Activated CD4-positive, alpha-beta T cell treated with anti-CD3 and anti-CD28 coated beads, Interleukin-2, amount 10 ng/mL, durations not matched to agents 7 days and 5 days (primary cell): ENCODE measurements at regions not wholly inside any gene's neighbourhood (a gene's known extent, or its start where the extent isn't known, plus 50 kb on each side); places are given as distances from the start of the nearest gene placed in this dataset.

ENCODE experiments used
- CTCF ChIA-PET: fragments of 350-600 bp; sonication (Branson Sonifier 250); formaldehyde crosslinking; loops from one replicate; lab custom pipeline; 2021; ENCODE audit warnings: antibody characterized with exemption; lab: Charles Lee
- POLR2A ChIA-PET: fragments of 350-600 bp; sonication (Branson Sonifier 250); formaldehyde crosslinking; loops from one replicate; lab custom pipeline; 2021; ENCODE audit warnings: antibody characterized with exemption; lab: Charles Lee
- DNase-seq: peaks from one replicate; pipeline ENCODE4 v3.0.0-alpha.2; 2020
- H3K27ac Mint-ChIP-seq: one replicate; pipeline ENCODE4 v1.8.0; 2021; ENCODE audit warnings: mild to moderate bottlenecking, moderate library complexity, mixed read lengths
- H3K27me3 Mint-ChIP-seq: one replicate; pipeline ENCODE4 v1.8.0; 2021; ENCODE audit warnings: mixed read lengths
- H3K36me3 Mint-ChIP-seq: one replicate; pipeline ENCODE4 v1.8.0; 2021; ENCODE audit warnings: low read depth, mixed read lengths
- H3K4me1 Mint-ChIP-seq: one replicate; pipeline ENCODE4 v1.8.0; 2021; ENCODE audit warnings: mixed read lengths
- H3K4me3 Mint-ChIP-seq: one replicate; pipeline ENCODE4 v1.8.0; 2021; ENCODE audit warnings: mild to moderate bottlenecking, moderate library complexity, mixed read lengths
- H3K9me3 Mint-ChIP-seq: one replicate; pipeline ENCODE4 v1.8.0; 2021; ENCODE audit warnings: mixed read lengths

DNA sequence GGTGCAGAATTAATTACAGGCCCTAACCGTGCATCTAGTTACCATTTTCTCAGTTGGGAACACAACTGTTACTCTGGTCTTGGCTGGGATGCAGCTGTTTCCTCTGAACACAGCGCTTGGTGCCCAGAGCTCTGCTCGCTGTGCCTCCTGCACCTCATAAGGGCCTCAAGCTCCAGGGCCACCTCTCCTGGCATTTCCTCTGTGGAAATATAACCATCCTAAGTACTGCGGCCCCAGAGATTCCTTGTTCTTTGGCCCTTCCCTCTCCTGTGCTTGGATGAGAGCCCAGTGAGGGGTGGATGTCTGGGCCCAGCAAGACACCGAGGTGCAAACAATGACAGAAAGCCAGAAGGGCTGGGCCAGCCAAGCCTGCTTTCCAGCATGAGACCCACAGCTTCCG, 169.9 kb upstream of the CST7 start:
- POLR2A ChIA-PET = no interaction called here
- Mint-ChIP-seq H3K9me3 (peaks cover 10% of the 10 kb centered on the region), H3K4me3 (no peak overlapping the region), H3K36me3 (no peaks in the 10 kb centered on the region), H3K27me3 (peaks cover 23% of the 10 kb centered on the region), H3K4me1 (peaks cover 12% of the 10 kb centered on the region), H3K27ac (no peak overlapping the region)
- CTCF ChIA-PET = no interaction called here
- DNase-seq = no peak

DNA sequence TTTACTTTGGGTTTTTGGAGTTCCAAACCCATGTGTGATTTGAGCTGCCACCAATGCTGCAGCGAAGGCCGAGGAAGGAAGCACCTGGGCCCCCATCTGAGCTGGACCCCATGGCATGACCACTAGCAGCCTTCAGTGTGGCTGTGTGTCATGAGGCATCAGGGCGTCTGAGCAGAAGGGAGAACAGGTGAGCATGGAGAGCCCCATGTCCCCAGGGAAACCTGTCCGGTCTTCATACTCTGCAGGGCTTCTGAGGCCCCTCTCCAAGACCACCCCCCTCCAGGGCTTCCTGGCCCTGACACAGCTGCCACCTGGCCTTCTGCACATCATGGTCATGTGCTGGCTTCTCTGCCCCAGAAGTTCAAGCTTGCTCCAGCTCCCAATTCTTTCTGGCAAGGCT, 169.1 kb upstream of the CST7 start:
- H3K4me3 Mint-ChIP-seq = no peak overlapping the region
- DNase-seq = no peak
- CTCF ChIA-PET = no interaction called here
- H3K4me1 Mint-ChIP-seq = peaks cover 20% of the 10 kb centered on the region
- POLR2A ChIA-PET = no interaction called here
- H3K36me3 Mint-ChIP-seq = no peaks in the 10 kb centered on the region
- no peak overlapping the region for H3K27ac Mint-ChIP-seq
- peaks cover 7% of the 10 kb centered on the region for H3K9me3 Mint-ChIP-seq
- H3K27me3 Mint-ChIP-seq = peaks cover 18% of the 10 kb centered on the region

DNA sequence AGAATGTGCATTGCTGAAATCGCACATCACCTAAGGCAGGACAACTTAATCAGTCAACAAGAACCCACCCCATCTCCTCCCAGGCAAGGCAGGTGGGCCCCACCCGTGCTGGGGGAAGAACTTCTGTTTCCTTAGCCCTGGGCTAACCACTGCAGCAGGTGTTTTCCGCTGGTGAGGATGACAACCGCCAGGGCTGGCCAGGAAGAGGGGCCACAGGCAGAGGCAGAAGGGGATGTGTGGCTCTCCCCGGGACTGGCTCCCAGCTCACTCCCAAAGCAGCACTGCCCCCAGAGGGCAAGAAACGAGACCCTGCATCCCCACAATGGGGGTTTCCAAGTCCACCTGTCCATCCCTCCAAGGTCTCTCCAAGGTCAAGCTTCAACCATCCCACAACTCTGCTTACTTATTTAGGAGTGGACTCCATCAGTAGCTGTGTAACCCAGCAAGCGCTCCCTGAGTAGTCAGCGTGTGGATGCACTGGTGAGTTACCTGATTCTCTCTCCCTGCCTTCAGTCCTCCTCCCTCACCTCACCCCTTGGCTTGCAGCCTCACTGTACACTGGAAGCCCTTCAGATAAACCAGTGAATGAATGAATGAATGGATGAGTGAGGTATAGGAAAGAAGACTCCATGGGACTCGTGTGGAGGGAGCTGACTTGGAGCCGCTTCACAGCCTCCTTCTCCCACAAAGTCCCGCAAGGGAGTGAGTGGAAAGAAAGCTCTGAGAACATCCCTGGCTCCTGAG, 168.2 kb upstream of the CST7 start:
- CTCF ChIA-PET = interaction anchor here (0.8 to 1.0 kb wide), 3 partner anchors 10 to 69 kb away, joined by 3 to 4 read pairs (median 3); no protein-coding TSS in a partner anchor

DNA sequence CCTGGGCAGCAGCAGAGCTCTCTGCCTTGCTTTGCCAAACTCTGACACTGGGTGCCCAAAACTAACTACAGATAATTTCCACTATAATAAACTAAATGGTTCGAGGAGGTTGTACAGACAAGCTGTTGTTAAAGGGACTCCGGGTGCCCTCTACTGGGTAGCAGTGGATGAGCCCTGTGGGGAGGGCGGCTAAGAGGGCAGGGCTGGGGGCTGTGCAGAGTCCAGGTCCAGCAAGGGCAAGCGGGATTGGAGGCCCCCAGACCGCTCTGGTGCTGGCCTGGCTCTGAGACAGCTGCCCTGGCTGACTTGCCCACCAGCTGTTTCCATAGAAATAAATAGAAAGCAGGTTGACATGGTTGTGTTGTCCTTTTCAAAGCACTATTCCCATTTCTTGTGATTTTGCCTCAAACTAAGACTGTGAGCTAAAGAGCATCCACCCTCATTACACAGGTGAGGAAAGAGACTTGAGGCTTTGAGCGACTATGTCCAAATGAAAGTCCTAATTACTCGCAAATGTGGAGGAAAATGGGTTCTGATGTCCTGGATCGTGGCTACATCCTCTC, 167.6 kb upstream of the CST7 start:
- DNase-seq = peak; percentile 41
- Mint-ChIP-seq H3K9me3 (no peaks in the 10 kb centered on the region), H3K36me3 (no peaks in the 10 kb centered on the region), H3K4me1 (peaks cover 24% of the 10 kb centered on the region), H3K4me3 (no peak overlapping the region), H3K27ac (no peak overlapping the region), H3K27me3 (peaks cover 14% of the 10 kb centered on the region)
- ChIA-PET CTCF (interaction anchor here (0.8 to 1.0 kb wide), 3 partner anchors 9 to 68 kb away, joined by 3 to 4 read pairs (median 3); no protein-coding TSS in a partner anchor), POLR2A (no interaction called here)

More for the DNA sequence above, 168.2 kb upstream of the CST7 start:
- H3K27ac Mint-ChIP-seq = no peak overlapping the region
- no peak overlapping the region for H3K4me3 Mint-ChIP-seq
- POLR2A ChIA-PET = no interaction called here
- H3K4me1 Mint-ChIP-seq = peaks cover 24% of the 10 kb centered on the region
- H3K36me3 Mint-ChIP-seq = no peaks in the 10 kb centered on the region
- no peak for DNase-seq
- peaks cover 17% of the 10 kb centered on the region for H3K27me3 Mint-ChIP-seq
- no peaks in the 10 kb centered on the region for H3K9me3 Mint-ChIP-seq

DNA sequence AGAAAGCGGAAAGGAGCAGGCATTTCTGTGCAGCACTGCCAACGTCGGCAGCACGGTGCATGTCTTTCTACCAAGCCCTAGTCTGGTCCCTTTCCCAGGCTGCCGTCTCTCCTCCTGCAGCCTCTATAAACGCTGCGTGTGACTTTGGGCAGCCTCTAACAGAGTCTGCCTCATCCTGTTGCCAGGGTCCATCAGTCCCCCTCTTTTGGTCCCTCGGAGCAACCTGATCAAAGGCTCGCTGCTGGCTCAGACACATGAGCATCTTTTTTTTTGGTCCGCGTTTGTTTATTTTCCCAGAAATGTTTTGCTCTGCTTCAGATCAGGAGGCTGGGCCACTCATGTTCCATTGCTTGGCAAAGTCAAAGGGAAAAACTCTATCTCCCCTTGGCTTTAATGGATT, 166.8 kb upstream of the CST7 start:
- peaks cover 10% of the 10 kb centered on the region for H3K27me3 Mint-ChIP-seq
- H3K36me3 Mint-ChIP-seq = no peaks in the 10 kb centered on the region
- H3K27ac Mint-ChIP-seq = no peak overlapping the region
- no peaks in the 10 kb centered on the region for H3K9me3 Mint-ChIP-seq
- peaks cover 24% of the 10 kb centered on the region for H3K4me1 Mint-ChIP-seq
- ChIA-PET POLR2A (no interaction called here), CTCF (interaction anchor here (1.7 kb wide), 1 partner anchor 15 kb away, joined by 6 read pairs; no protein-coding TSS in a partner anchor)
- DNase-seq = no peak
- no peak overlapping the region for H3K4me3 Mint-ChIP-seq

DNA sequence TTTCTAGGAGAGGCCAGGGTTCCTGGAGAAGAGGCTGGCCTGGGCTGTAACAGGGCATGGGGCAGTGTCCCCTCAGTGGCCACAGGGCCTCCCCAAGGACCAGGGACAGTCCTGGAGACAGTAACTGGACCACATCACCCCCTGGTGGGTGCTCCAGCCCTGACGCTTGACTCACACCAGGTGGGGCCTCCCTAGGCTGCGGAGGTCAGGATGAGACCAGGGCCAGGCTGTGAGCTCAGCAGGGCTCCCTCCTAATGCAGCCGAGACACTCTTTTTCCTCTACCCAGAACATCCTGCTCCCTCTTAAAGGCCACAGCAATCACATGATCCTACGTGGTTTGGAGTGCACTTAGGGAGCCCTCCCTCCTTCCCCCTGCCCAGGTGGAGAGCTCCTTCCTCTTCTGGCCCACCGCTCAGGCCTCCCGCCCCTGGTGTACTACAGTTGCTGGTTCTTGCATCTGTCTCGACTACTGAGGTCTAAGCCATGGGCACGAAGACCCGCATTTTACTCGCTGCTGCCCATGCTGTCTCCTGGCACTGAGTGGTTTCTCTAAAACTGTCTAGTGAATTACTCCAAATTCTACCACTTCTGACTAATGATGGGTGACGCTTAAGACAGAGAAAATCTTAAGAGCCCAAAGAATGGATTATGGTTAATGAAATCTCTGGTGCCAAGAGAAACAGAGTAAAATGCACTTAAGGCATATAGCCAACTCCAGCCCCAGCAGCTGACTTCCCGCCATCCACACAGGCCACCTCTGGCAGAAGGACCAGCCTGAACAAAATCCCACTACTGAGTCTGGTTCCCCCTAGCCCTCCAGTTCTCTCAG, 166.1 kb upstream of the CST7 start:
- CTCF ChIA-PET = interaction anchor here (1.7 kb wide), 1 partner anchor 15 kb away, joined by 6 read pairs; no protein-coding TSS in a partner anchor
- DNase-seq = no peak
- Mint-ChIP-seq H3K27ac (no peak overlapping the region), H3K9me3 (no peaks in the 10 kb centered on the region), H3K4me3 (no peak overlapping the region), H3K27me3 (peaks cover 3% of the 10 kb centered on the region), H3K36me3 (no peaks in the 10 kb centered on the region), H3K4me1 (peaks cover 24% of the 10 kb centered on the region)
- POLR2A ChIA-PET = no interaction called here

DNA sequence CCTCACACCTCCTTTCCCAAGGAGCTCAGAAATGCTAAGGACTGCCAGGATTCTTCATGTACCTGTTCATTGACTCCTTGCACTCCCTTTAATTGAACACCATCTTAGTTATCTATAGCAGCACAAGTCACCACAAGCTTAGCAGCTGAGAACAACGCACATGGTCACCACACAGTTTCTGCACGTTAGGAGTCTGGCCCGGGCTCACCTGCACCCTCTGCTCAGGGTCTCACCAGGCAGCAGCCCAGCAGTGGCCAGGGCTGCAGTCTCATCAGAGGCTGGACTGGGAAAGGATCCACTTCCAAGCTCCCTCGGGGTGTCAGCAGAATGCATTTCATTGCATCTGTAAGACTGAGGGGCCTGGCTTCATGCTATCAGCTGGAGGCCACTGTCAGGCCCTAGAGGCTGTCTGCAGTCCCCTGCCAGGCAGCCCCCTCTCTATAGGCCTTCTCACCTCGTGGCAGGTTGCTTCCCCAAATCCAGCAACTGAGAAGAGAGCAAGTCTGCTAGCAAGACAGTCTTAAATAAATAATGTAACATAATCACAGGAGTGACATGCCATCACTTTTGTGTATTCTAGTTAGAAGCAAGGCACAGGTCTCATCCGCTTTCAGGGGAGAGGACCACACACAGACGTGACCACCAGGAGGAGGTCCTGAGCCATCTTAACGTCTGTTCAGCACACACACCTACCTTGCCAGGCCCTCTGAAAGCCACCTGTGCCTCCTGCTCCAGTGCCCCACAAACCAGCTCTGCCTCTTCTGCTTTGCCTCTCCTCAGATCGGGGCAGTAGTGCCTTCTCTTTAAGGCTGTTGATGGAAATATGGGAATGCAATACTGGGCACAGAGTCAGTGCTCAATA, 165.2 kb upstream of the CST7 start:
- Mint-ChIP-seq H3K27me3 (peaks cover 3% of the 10 kb centered on the region), H3K27ac (peak overlapping the region; percentile 27), H3K4me3 (no peak overlapping the region), H3K4me1 (peaks cover 24% of the 10 kb centered on the region), H3K36me3 (no peaks in the 10 kb centered on the region), H3K9me3 (no peaks in the 10 kb centered on the region)
- CTCF ChIA-PET = interaction anchor here (1.0 to 1.7 kb wide), 2 partner anchors 14 to 138 kb away, joined by 3 to 6 read pairs; no protein-coding TSS in a partner anchor
- no peak for DNase-seq
- POLR2A ChIA-PET = no interaction called here

DNA sequence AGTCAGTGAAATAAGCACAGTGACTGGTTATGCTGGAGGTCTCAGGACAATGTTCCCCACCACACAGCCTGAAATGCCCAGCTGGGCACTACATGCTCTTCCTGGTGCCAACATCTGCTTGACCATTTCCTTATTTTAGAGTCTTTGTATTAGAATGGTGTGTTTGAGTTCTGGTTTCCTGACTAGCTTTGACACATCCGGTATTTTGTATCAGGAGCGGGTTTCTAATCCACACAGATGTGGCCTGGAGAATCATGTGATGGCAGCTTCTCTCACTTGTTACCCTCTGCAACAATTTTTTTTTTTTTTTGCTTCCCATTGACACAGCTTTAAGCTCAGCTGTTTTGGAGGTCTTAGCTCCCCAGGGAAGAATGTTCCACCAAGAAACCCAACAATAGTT, 164.5 kb upstream of the CST7 start:
- H3K36me3 Mint-ChIP-seq = no peaks in the 10 kb centered on the region
- H3K27ac Mint-ChIP-seq = peak overlapping the region; percentile 52
- H3K27me3 Mint-ChIP-seq = peaks cover 3% of the 10 kb centered on the region
- peaks cover 24% of the 10 kb centered on the region for H3K4me1 Mint-ChIP-seq
- no peak overlapping the region for H3K4me3 Mint-ChIP-seq
- H3K9me3 Mint-ChIP-seq = no peaks in the 10 kb centered on the region
- CTCF ChIA-PET = interaction anchor here (1.0 kb wide), 1 partner anchor 138 kb away, joined by 3 read pairs; no protein-coding TSS in a partner anchor
- POLR2A ChIA-PET = no interaction called here
- DNase-seq = no peak

DNA sequence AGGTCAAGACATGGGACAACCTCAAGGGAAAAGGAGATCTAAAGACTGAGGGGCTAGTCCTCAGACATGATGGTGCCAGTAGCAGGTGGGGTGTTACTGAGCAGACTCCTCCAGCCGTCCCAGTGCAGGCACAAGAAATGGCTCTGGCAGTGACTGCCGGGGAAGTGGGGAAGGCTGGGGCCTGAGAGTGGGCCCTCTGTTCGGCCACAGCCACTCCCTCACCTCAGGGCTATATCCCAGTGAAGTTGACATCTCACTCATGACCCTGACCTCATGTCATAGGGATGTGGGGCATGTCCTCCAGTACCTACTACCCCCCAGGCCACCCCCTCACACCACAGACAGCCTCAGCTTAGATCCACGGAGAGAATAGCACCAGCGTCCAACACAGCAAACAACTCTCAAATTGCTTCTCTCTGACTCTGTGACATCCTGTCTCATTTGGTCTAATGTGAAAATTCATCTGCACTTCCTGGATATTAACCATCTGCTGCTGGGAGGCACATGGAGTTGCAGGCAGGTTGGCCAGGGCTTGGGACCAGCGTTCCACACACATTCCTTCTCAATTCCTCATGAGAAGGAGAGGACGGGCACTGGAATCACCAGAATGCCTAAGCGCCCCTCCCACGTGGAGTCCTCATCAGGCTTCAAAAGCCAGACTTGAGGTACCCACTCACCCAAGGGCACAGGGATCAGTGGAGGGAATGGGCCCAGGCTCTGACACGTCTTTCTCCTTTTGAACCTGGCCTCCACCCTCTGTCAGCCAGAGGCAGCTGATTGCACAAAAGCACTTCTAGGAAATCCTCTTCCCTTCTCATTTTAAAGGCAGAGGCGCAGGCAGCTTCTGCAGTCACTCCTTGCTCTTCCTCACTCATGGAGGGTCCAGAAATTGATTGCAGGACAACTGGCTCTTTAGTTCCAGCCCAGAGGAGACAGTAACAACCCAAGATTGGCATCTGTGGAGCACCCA, 163.6 kb upstream of the CST7 start:
- Mint-ChIP-seq H3K4me1 (peaks cover 22% of the 10 kb centered on the region), H3K4me3 (no peak overlapping the region)
- CTCF ChIA-PET = interaction anchor here (1.0 kb wide), 1 partner anchor 137 kb away, joined by 3 read pairs; no protein-coding TSS in a partner anchor

DNA sequence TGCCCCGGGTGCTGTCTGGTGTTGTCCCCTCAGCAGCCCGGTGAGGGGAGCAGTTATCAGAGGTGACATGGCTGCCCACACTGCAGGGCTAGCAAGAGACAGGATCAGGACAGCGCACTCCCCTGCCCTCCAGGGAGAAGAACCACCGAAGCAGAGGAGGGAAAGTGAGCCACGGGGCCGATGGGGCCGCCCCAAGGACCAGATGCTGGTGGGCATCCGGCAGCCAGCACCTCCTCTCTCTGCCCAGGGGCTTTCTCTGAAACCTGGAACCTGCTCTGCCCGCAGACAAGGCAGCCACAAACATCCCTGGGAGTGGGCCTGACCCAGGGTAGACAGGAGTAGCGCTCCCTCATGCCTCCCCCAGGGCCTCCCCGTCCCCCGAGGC, 163.0 kb upstream of the CST7 start:
- Mint-ChIP-seq H3K27me3 (peaks cover 3% of the 10 kb centered on the region), H3K9me3 (no peaks in the 10 kb centered on the region), H3K4me3 (no peak overlapping the region), H3K27ac (no peak overlapping the region), H3K4me1 (peaks cover 21% of the 10 kb centered on the region), H3K36me3 (no peaks in the 10 kb centered on the region)
- DNase-seq = no peak
- ChIA-PET CTCF (no interaction called here), POLR2A (no interaction called here)

More for the DNA sequence above, 163.6 kb upstream of the CST7 start:
- H3K36me3 Mint-ChIP-seq = no peaks in the 10 kb centered on the region
- no peak for DNase-seq
- POLR2A ChIA-PET = no interaction called here
- H3K27me3 Mint-ChIP-seq = peaks cover 3% of the 10 kb centered on the region
- H3K9me3 Mint-ChIP-seq = no peaks in the 10 kb centered on the region
- peak overlapping the region; percentile 54 for H3K27ac Mint-ChIP-seq

DNA sequence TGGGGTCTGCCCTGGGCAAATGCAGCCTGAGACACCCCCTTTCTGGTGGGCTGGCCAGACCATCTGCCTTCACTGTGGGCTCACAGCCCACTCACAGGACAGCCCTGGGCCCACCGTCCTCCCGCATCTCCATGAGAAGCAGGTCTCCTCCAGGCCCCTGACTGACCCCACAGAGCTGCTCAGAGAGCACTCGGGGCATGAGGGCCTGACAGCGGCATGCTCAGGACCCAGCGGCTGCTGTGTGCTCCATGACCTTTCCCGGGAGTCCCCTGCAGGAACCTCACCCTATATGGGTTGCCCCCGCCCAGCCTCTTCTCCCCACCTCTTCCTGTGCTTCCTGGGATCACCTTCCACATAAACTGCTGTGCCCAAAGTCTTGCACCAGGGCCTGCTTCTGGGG, 162.4 kb upstream of the CST7 start:
- ChIA-PET CTCF (no interaction called here), POLR2A (no interaction called here)
- no peaks in the 10 kb centered on the region for H3K9me3 Mint-ChIP-seq

More for the DNA sequence above, 162.4 kb upstream of the CST7 start:
- H3K4me1 Mint-ChIP-seq = peaks cover 21% of the 10 kb centered on the region
- H3K27ac Mint-ChIP-seq = no peak overlapping the region
- H3K36me3 Mint-ChIP-seq = no peaks in the 10 kb centered on the region
- H3K27me3 Mint-ChIP-seq = peaks cover 3% of the 10 kb centered on the region
- no peak for DNase-seq
- H3K4me3 Mint-ChIP-seq = no peak overlapping the region
